Tibial artery (tissue), 4 donors: ENCODE measurements at regions not wholly inside any gene's neighbourhood (a gene's known extent, or its start where the extent isn't known, plus 50 kb on each side); places are given as distances from the start of the nearest gene placed in this dataset.

Experiments
- DNase-seq, 2 donors: peaks; one replicate each; pipeline ENCODE4 v3.0.0-alpha.2; 2019
- H3K27ac ChIP-seq, 2 donors: fragments of 200-600 bp; sonication (generic) in 1 of 2; 1 replicate in 1 of 2; 2 replicates in 1 of 2; pipeline ENCODE4 v1.5.1; 2018 to 2019; ENCODE audit warnings: mild to moderate bottlenecking in 1 of 2
- H3K27me3 ChIP-seq, 2 donors: fragments of 200-600 bp; sonication (generic) in 1 of 2; one replicate each; pipeline versions ENCODE4 v1.5.1 to v1.6.0; 2016 to 2019
- H3K36me3 ChIP-seq, 3 donors: fragments of 200-600 bp; sonication (generic) in 2 of 3; one replicate each; pipeline ENCODE4 v1.5.1; 2016 to 2019; ENCODE audit warnings: mild to moderate bottlenecking in 2 of 3
- H3K4me1 ChIP-seq, 4 donors: fragments of 200-600 bp; sonication (generic) in 2 of 4; 1 replicate in 3 of 4; 2 replicates in 1 of 4; pipeline ENCODE4 v1.5.1; 2016 to 2019
- H3K4me3 ChIP-seq, 2 donors: fragments of 200-600 bp; sonication (generic) in 1 of 2; 1 replicate in 1 of 2; 2 replicates in 1 of 2; pipeline ENCODE4 v1.5.1; 2018 to 2019; ENCODE audit warnings: mild to moderate bottlenecking in 2 of 2
- H3K9me3 ChIP-seq, 3 donors: fragments of 200-600 bp; sonication (generic) in 1 of 3; one replicate each; pipeline ENCODE4 v1.5.1; 2016 to 2019
- CTCF ChIP-seq, 2 experiments: fragments of 200-600 bp in 1 of 2; fragments of 450-650 bp in 1 of 2; IDR thresholded peaks; one replicate each; pipeline ENCODE4 v1.5.1; 2017 to 2019; ENCODE audit warnings: antibody characterized with exemption in 2 of 2, mild to moderate bottlenecking in 1 of 2, moderate library complexity in 1 of 2
- intact Hi-C: fragments of 100-400 bp; cut with DNase I; formaldehyde crosslinking; loops from one replicate; pipeline ENCODE4 v1.15.0; 2023; ENCODE audit warnings: low total_unique reads

DNA sequence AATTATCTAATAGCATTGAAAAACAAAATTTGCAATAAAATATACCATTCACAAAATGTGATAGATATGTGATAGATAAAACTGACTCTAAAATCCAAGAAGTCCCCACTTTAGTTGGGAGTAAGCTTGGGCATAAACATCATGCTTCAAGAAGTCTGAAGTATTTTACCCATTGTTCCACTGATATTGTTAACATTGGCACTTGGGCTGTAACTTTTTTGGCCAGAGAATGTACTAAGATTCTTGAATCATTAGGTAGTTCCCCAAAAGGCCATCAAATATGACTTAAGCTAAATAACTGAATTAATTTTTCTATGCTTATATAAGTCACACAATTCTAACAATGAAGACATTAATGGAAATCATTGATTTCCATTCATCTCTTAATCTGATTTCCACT is 413.6 kb downstream of the CDH2 start:
- Histone ChIP-seq H3K4me1 (no peaks in the 10 kb centered on the region), H3K27ac (no peak overlapping the region), H3K36me3 (no peaks in the 10 kb centered on the region), H3K27me3 (no peaks in the 10 kb centered on the region), H3K4me3 (no peak overlapping the region), H3K9me3 (no peaks in the 10 kb centered on the region)
- no peak for TF ChIP-seq CTCF (IDR thresholded peaks at IDR 0.05)
- intact Hi-C loops, result no loop called here
- DNase-seq, result no peak

GRCh38 chr18:27762054-27762453 is 414.9 kb downstream of the CDH2 start:
- Histone ChIP-seq H3K4me1 (no peaks in the 10 kb centered on the region), H3K9me3 (no peaks in the 10 kb centered on the region)
- no peak for TF ChIP-seq CTCF (IDR thresholded peaks at IDR 0.05)

GRCh38 chr18:27752944-27753343 is 424.0 kb downstream of the CDH2 start:
- DNase-seq, result no peak
- Histone ChIP-seq H3K9me3 (no peaks in the 10 kb centered on the region), H3K4me1 (no peaks in the 10 kb centered on the region), H3K36me3 (no peaks in the 10 kb centered on the region), H3K27ac (no peak overlapping the region), H3K27me3 (no peaks in the 10 kb centered on the region), H3K4me3 (no peak overlapping the region)
- intact Hi-C loops, result no loop called here
- TF ChIP-seq CTCF (IDR thresholded peaks at IDR 0.05), result no peak

More at GRCh38 chr18:27762054-27762453, 414.9 kb downstream of the CDH2 start:
- DNase-seq, result no peak
- no peaks in the 10 kb centered on the region for H3K27me3 ChIP-seq
- no peak overlapping the region for H3K27ac ChIP-seq
- intact Hi-C loops, result no loop called here
- H3K4me3 ChIP-seq, result no peak overlapping the region
- H3K36me3 ChIP-seq, result no peaks in the 10 kb centered on the region

DNA sequence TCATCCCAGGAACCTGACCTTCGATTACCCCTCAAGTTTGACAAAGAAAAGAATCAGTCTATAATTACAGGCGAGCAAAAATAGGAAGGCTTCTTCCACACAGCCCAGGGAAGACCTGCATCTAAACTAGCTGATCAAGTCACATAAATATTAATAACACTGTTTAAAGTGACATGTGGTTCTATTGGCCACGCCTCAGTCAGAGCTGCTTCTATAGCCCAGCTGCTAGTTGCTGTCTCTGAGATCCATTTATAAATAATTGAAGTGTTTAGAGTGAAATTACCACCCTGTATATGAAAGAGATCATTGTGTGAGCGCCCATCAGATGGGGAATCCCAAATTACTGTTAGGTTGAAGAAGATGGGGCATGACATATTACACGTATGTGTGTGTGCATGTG is 426.0 kb downstream of the CDH2 start:
- TF ChIP-seq CTCF (IDR thresholded peaks at IDR 0.05), result no peak
- no peak overlapping the region for H3K27ac ChIP-seq
- intact Hi-C loops, result no loop called here

DNA sequence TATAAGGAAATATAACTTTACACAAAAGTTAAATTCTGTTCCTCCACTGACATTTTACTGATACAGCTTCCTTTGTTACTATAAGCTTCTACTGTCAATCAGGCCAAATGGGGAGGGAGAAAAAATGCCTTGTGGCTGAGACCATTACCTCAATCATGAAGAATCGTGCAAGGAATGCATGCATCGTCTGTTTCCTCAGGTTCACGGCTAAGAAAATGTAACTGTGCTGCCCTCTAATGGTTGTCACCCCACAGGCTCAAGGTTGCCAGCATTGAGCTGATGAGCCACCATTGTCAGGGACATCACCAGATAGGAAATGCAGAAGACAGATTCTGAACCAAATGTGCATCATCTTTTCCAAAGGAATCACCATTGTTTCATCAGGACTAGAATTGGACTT is 426.9 kb downstream of the CDH2 start:
- H3K36me3 ChIP-seq, result no peaks in the 10 kb centered on the region
- no peaks in the 10 kb centered on the region for H3K27me3 ChIP-seq
- no peak overlapping the region for H3K4me3 ChIP-seq
- intact Hi-C loops, result no loop called here
- H3K9me3 ChIP-seq, result no peaks in the 10 kb centered on the region
- DNase-seq, result no peak
- no peaks in the 10 kb centered on the region for H3K4me1 ChIP-seq
- TF ChIP-seq CTCF (IDR thresholded peaks at IDR 0.05), result no peak
- H3K27ac ChIP-seq, result no peak overlapping the region

More for the DNA sequence above, 426.0 kb downstream of the CDH2 start:
- Histone ChIP-seq H3K27me3 (no peaks in the 10 kb centered on the region), H3K4me1 (no peaks in the 10 kb centered on the region), H3K9me3 (no peaks in the 10 kb centered on the region), H3K36me3 (no peaks in the 10 kb centered on the region), H3K4me3 (no peak overlapping the region)
- no peak for DNase-seq

DNA sequence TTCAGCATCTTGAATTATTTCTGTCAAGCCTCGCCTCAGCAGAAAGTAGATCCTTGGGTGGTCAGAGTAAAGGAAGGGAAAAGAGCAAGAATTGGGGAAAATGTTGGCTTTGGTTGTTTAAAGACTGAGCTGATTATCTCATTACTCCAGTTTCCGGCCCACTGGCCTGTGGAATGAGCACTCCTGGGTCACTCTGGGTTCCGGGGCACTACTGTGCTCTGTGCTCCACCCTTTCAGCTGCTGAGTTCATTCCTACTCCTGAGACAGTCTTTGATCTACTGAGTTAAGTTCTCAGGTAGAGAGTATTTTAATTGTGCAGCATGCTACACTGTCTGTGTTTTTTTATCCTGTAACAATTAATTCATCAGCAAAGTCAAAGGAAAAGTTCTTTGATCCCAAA is 427.7 kb downstream of the CDH2 start:
- Histone ChIP-seq H3K9me3 (no peaks in the 10 kb centered on the region), H3K27ac (no peak overlapping the region), H3K27me3 (no peaks in the 10 kb centered on the region), H3K4me3 (no peak overlapping the region), H3K36me3 (no peaks in the 10 kb centered on the region), H3K4me1 (no peaks in the 10 kb centered on the region)
- intact Hi-C loops, result no loop called here
- no peak for TF ChIP-seq CTCF (IDR thresholded peaks at IDR 0.05)
- DNase-seq, result no peak
